NT2/D1 (cell line): ENCODE measurements at regions not wholly inside any gene's neighbourhood (a gene's known extent, or its start where the extent isn't known, plus 50 kb on each side); places are given as distances from the start of the nearest gene placed in this dataset.
"Not testable (repeated sequence)": the region's sequence is repeated elsewhere in the genome, so short reads cannot be mapped to it uniquely, and the experiment has no call there.

Source experiments
- DNase-seq: peaks from one replicate; pipeline ENCODE4 v3.0.0-alpha.2; 2011; ENCODE audit warnings: low read depth, low spot score
- H3K27me3 ChIP-seq: 2 replicates; pipeline ENCODE4 v1.6.0; 2011; ENCODE audit warnings: mild to moderate bottlenecking; ENCODE audit not compliant: insufficient read length, insufficient read depth
- H3K36me3 ChIP-seq: 2 replicates; pipeline ENCODE4 v1.6.1; 2011; ENCODE audit warnings: mild to moderate bottlenecking, low read length, mixed read lengths; ENCODE audit not compliant: insufficient read depth, insufficient read length
- H3K4me1 ChIP-seq: 2 replicates; pipeline ENCODE4 v1.5.1; 2011; ENCODE audit not compliant: insufficient read depth, insufficient read length
- H3K4me3 ChIP-seq: 2 replicates; pipeline ENCODE4 v1.5.1; 2011; ENCODE audit warnings: low read depth; ENCODE audit not compliant: insufficient read length
- H3K9ac ChIP-seq: 2 replicates; pipeline ENCODE4 v1.6.0; 2011; ENCODE audit warnings: low read depth; ENCODE audit not compliant: insufficient read length
- H3K9me3 ChIP-seq: 2 replicates; pipeline ENCODE4 v1.5.1; 2011; ENCODE audit warnings: mild to moderate bottlenecking, low read length; ENCODE audit not compliant: insufficient read depth
- SUZ12 ChIP-seq: IDR thresholded peaks from 2 replicates; pipeline ENCODE4 v1.6.1; 2011; ENCODE audit not compliant: insufficient read length, insufficient read depth; ENCODE audit errors: extremely low read depth
- YY1 ChIP-seq: IDR thresholded peaks from 2 replicates; pipeline ENCODE4 v1.6.1; 2011; ENCODE audit not compliant: insufficient read length, insufficient read depth
- ZNF274 ChIP-seq: IDR thresholded peaks from 2 replicates; pipeline ENCODE4 v1.6.1; 2011; ENCODE audit warnings: mild to moderate bottlenecking, low read depth, low read length

- DNase-seq: no peak
- no peaks in the 10 kb centered on the region for H3K27me3 ChIP-seq
- H3K4me1 ChIP-seq: no peaks in the 10 kb centered on the region
- H3K4me3 ChIP-seq: no peak overlapping the region
- no peaks in the 10 kb centered on the region for H3K36me3 ChIP-seq
- H3K9me3 ChIP-seq: no peaks in the 10 kb centered on the region
- no peak for TF ChIP-seq ZNF274
- TF ChIP-seq YY1: no peak
- no peak overlapping the region for H3K9ac ChIP-seq
Observed at GRCh38 chr5:57368010-57368409, 114.6 kb downstream of the ACTBL2 start.

- Histone ChIP-seq H3K36me3 (no peaks in the 10 kb centered on the region), H3K4me1 (no peaks in the 10 kb centered on the region), H3K4me3 (no peak overlapping the region), H3K27me3 (no peaks in the 10 kb centered on the region), H3K9ac (no peak overlapping the region), H3K9me3 (no peaks in the 10 kb centered on the region)
- DNase-seq: no peak
- TF ChIP-seq SUZ12 (no peak), YY1 (no peak), ZNF274 (no peak)
Observed at GRCh38 chr5:57366744-57367143, 115.9 kb downstream of the ACTBL2 start.

- Histone ChIP-seq H3K9me3 (peaks cover 8% of the 10 kb centered on the region; the same call in 1 of the 2 replicates), H3K36me3 (no peaks in the 10 kb centered on the region), H3K4me3 (no peak overlapping the region), H3K27me3 (no peaks in the 10 kb centered on the region), H3K4me1 (no peaks in the 10 kb centered on the region), H3K9ac (no peak overlapping the region)
- DNase-seq: no peak
- no peak for TF ChIP-seq YY1
- no peak for TF ChIP-seq SUZ12
- no peak for TF ChIP-seq ZNF274
Observed at GRCh38 chr5:57362951-57363350, 119.7 kb downstream of the ACTBL2 start.

- no peak for TF ChIP-seq YY1
- no peak for TF ChIP-seq SUZ12
- no peak for TF ChIP-seq ZNF274
- DNase-seq: no peak
- no peak overlapping the region for H3K4me3 ChIP-seq
- H3K27me3 ChIP-seq: no peaks in the 10 kb centered on the region
- H3K36me3 ChIP-seq: no peaks in the 10 kb centered on the region
- peaks cover 12% of the 10 kb centered on the region; the same call in 1 of the 2 replicates for H3K9me3 ChIP-seq
- H3K9ac ChIP-seq: no peak overlapping the region
- no peaks in the 10 kb centered on the region for H3K4me1 ChIP-seq
Observed at GRCh38 chr5:57360871-57361270, 121.7 kb downstream of the ACTBL2 start.

GRCh38 chr5:57358796-57359592, 123.6 kb downstream of the ACTBL2 start:
- no peak overlapping the region for H3K9ac ChIP-seq
- no peaks in the 10 kb centered on the region for H3K4me1 ChIP-seq

GRCh38 chr5:57356850-57357249, 125.8 kb downstream of the ACTBL2 start:
- peaks cover 12% of the 10 kb centered on the region; the same call in 1 of the 2 replicates for H3K9me3 ChIP-seq
- not testable (repeated sequence) for H3K4me1 ChIP-seq, H3K36me3 ChIP-seq, H3K27me3 ChIP-seq, H3K9ac ChIP-seq, DNase-seq
- peak overlapping the region; percentile 30 for H3K4me3 ChIP-seq

More at GRCh38 chr5:57358796-57359592, 123.6 kb downstream of the ACTBL2 start:
- H3K9me3 ChIP-seq: peaks cover 12% of the 10 kb centered on the region; the same call in 1 of the 2 replicates
- no peak for DNase-seq
- no peak for TF ChIP-seq YY1
- no peak for TF ChIP-seq ZNF274
- no peak for TF ChIP-seq SUZ12
- H3K27me3 ChIP-seq: no peaks in the 10 kb centered on the region
- no peak overlapping the region for H3K4me3 ChIP-seq
- no peaks in the 10 kb centered on the region for H3K36me3 ChIP-seq

GRCh38 chr5:57349214-57349613, 133.4 kb downstream of the ACTBL2 start:
- Histone ChIP-seq H3K27me3 (no peaks in the 10 kb centered on the region), H3K36me3 (no peaks in the 10 kb centered on the region), H3K9me3 (no peaks in the 10 kb centered on the region), H3K4me3 (no peak overlapping the region), H3K9ac (no peak overlapping the region), H3K4me1 (no peaks in the 10 kb centered on the region)
- no peak for TF ChIP-seq YY1
- TF ChIP-seq ZNF274: no peak
- no peak for TF ChIP-seq SUZ12
- DNase-seq: no peak
